Right cardiac atrium (tissue), 5 donors: ENCODE measurements at regions not wholly inside any gene's neighbourhood (a gene's known extent, or its start where the extent isn't known, plus 50 kb on each side); places are given as distances from the start of the nearest gene placed in this dataset.

Source experiments
- ATAC-seq, 2 donors: fragments of 200-7000 bp; cut with Tn5 transposase; one replicate each; pipeline versions ENCODE4 v1.8.0 to v1.9.1; 2020; ENCODE audit warnings: moderate library complexity in 2 of 2, mild to moderate bottlenecking in 1 of 2
- DNase-seq, 3 donors: peaks; one replicate each; pipeline ENCODE4 v3.0.0-alpha.2; 2020
- H3K27ac ChIP-seq: one replicate; pipeline ENCODE4 v1.5.1; 2013; ENCODE audit warnings: mild to moderate bottlenecking, low read length, control low read depth, moderate library complexity
- H3K27me3 ChIP-seq: one replicate; pipeline ENCODE4 v1.6.1; 2013; ENCODE audit not compliant: control insufficient read depth, insufficient read depth
- H3K4me1 ChIP-seq: one replicate; pipeline ENCODE4 v1.6.1; 2013; ENCODE audit warnings: low read length; ENCODE audit not compliant: control insufficient read depth, insufficient read depth
- H3K4me3 ChIP-seq: one replicate; pipeline ENCODE4 v1.5.1; 2013; ENCODE audit warnings: low read length, control low read depth
- H3K9me3 ChIP-seq: one replicate; pipeline ENCODE4 v1.6.1; 2013; ENCODE audit warnings: low read length; ENCODE audit not compliant: control insufficient read depth
- WGBS: extraction: QIAGEN DNeasy Blood & Tissue Kit; methylation state at CpG from one replicate; pipeline ENCODE4 v1.1.7; 2013; 5-methylcytosine and 5-hydroxymethylcytosine counted together
- intact Hi-C, 4 donors: fragments of 100-400 bp; cut with DNase I; formaldehyde crosslinking; loops; one replicate each; pipeline versions ENCODE4 v1.11.0 to v1.14.0; 2022 to 2023
- donor health status: healthy with polysubstance abuse.
- donor health status: DM: no; HTN: yes; CAD: no.
- donor health status: DM: no; HTN: no; CAD: no.
- donor health status: DM: no; HTN: yes; CAD: no; lungs with severe emphysema.
- donor health status: DM: yes; HTN: yes; CAD: no.

DNA sequence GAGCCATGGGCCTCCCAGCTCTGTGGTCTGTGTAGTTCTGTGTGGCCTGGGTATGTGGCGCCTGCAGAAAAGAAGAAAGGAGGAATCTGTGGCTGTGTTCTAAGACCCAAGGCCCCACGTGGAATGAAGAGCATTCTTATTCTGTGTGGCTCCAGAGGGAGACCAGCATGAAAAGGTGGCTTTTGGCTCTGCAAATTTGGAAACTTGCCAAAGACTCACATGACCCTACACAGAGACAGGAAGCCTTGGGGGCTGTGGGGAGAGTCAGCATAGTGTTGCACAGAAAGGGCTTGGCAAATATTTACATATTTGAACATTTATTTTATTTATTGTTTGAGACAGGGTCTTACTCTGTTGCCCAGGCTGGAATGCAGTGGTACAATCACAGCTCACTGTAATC is 193.3 kb downstream of the TMEM38B start:
- H3K27ac ChIP-seq, result no peak overlapping the region
- no peak overlapping the region for H3K4me3 ChIP-seq
- ATAC-seq (no peak), DNase-seq (no peak)
- intact Hi-C loops, result loop anchor here in 1 of 4 donors (10.0 kb wide), 1 partner anchor 283 kb away; no protein-coding TSS in a partner anchor
- 64% methylated on average over 2 of the region's 2 CpGs for WGBS
- H3K9me3 ChIP-seq, result no peaks in the 10 kb centered on the region
- H3K27me3 ChIP-seq, result no peaks in the 10 kb centered on the region
- H3K4me1 ChIP-seq, result no peaks in the 10 kb centered on the region

- DNase-seq (no peak), ATAC-seq (no peak)
- WGBS, result 43% methylated on average over 5 of the region's 5 CpGs
- Histone ChIP-seq H3K27me3 (no peaks in the 10 kb centered on the region), H3K4me3 (no peak overlapping the region), H3K9me3 (no peaks in the 10 kb centered on the region), H3K4me1 (no peaks in the 10 kb centered on the region), H3K27ac (no peak overlapping the region)
- intact Hi-C loops, result no loop called here
Observed at GRCh38 chr9:105890046-105890822, 195.9 kb downstream of the TMEM38B start.

GRCh38 chr9:105900123-105900522 is 205.8 kb downstream of the TMEM38B start:
- Histone ChIP-seq H3K4me1 (no peaks in the 10 kb centered on the region), H3K9me3 (no peaks in the 10 kb centered on the region), H3K27ac (no peak overlapping the region), H3K4me3 (no peak overlapping the region), H3K27me3 (no peaks in the 10 kb centered on the region)
- intact Hi-C loops, result loop anchor here in 1 of 4 donors (5.0 to 10.0 kb wide), 2 partner anchors 962 to 1275 kb away; partner anchors contain the start of gene ZNF462
- no peak for ATAC-seq
- 66% methylated on average over 5 of the region's 5 CpGs for WGBS
- DNase-seq, result no peak

DNA sequence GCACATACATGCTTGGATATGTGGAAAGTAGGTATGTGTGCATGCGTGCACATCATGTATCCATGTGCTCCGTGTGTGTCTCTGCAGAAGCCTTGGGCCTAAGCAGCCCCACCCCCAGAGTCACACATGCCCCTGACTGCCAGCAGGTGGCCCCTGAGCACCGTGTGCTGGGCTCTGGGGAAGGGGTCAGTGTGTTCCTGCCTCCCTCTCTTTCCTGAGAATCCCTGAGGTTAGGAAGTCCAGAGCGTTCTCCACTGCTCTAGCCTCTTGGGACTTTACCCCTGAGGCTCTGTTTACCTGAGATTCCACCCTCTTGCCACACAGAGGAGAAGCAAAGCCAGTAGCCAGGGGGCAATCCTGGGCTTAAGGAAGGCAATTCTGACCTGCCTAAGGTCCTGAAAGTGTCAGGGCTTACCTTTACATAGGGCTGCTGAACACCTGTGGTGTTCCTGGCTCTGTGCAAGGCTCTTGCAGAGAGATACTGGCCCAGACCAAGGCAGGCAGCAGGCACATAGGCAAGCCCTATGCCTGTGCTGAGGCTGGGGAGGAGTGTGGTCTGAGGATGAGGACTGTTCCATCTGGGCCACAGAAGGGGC is 207.3 kb downstream of the TMEM38B start:
- Histone ChIP-seq H3K4me3 (no peak overlapping the region), H3K9me3 (no peaks in the 10 kb centered on the region), H3K4me1 (no peaks in the 10 kb centered on the region), H3K27ac (no peak overlapping the region), H3K27me3 (no peaks in the 10 kb centered on the region)
- WGBS, result 23% methylated on average over 4 of the region's 4 CpGs
- ATAC-seq, result peak; percentile 85 to 90
- peak; percentile 35 to 67 (median 63) for DNase-seq
- intact Hi-C loops, result loop anchor here in 1 of 4 donors (5.0 to 10.0 kb wide), 2 partner anchors 961 to 1273 kb away; partner anchors contain the start of gene ZNF462

- intact Hi-C loops, result loop anchor here in 1 of 4 donors (10.0 kb wide), 1 partner anchor 1267 kb away; no protein-coding TSS in a partner anchor
- Histone ChIP-seq H3K9me3 (no peaks in the 10 kb centered on the region), H3K27ac (no peak overlapping the region), H3K27me3 (no peaks in the 10 kb centered on the region), H3K4me1 (peaks cover 4% of the 10 kb centered on the region), H3K4me3 (no peak overlapping the region)
- ATAC-seq, result no peak
- 91% methylated on average over 2 of the region's 2 CpGs for WGBS
- no peak for DNase-seq
Observed at GRCh38 chr9:105908069-105908468, 213.7 kb downstream of the TMEM38B start.

DNA sequence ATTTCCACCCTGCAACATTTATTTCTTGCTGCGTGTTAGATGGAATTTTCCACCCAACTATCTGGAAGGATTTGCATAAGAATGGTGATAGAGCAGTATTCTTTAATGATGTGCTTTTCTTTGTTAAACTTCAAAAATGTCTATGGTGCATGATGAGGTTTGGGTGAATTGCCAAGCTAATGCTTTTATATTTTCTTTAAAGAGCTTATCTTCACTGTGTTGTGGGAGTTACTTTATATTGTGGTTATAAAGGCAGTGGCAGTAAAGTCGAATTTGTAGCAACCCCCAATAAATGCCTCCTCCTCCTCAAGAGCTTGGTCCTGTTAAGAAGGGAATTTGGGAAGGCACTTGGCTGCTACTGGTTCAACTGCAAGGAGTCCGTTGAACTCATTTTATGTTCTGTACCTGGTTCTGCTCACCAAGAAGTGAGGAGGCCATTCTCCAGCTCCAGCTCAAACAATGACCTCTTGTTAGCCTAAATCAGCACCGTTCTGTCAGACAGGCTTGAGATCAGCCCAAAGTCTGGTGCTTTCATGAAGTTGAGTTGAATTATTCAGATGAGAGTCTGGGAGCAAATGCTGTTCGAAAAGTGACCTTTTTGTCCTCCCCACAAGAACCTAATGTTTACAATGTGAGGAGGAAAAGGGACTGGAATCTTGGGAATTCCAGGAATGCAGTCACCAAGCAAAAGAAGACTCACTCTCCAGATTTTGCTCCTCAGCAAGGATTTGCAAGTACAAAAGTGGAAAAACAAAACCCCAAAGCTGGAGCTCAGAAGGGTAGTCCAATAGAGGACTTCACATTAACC is 217.0 kb downstream of the TMEM38B start:
- Histone ChIP-seq H3K27ac (no peak overlapping the region), H3K4me3 (no peak overlapping the region), H3K27me3 (no peaks in the 10 kb centered on the region), H3K9me3 (no peaks in the 10 kb centered on the region), H3K4me1 (peaks cover 4% of the 10 kb centered on the region)
- DNase-seq, result no peak
- intact Hi-C loops, result no loop called here
- ATAC-seq, result no peak
- WGBS, result 51% methylated on average over 5 of the region's 5 CpGs

GRCh38 chr9:105912157-105912862 is 218.0 kb downstream of the TMEM38B start:
- Histone ChIP-seq H3K27me3 (no peaks in the 10 kb centered on the region), H3K9me3 (no peaks in the 10 kb centered on the region), H3K4me1 (peaks cover 4% of the 10 kb centered on the region), H3K27ac (no peak overlapping the region), H3K4me3 (no peak overlapping the region)
- WGBS, result 73% methylated on average over 1 of the region's 1 CpG
- ATAC-seq (no peak), DNase-seq (no peak)
- intact Hi-C loops, result no loop called here

DNA sequence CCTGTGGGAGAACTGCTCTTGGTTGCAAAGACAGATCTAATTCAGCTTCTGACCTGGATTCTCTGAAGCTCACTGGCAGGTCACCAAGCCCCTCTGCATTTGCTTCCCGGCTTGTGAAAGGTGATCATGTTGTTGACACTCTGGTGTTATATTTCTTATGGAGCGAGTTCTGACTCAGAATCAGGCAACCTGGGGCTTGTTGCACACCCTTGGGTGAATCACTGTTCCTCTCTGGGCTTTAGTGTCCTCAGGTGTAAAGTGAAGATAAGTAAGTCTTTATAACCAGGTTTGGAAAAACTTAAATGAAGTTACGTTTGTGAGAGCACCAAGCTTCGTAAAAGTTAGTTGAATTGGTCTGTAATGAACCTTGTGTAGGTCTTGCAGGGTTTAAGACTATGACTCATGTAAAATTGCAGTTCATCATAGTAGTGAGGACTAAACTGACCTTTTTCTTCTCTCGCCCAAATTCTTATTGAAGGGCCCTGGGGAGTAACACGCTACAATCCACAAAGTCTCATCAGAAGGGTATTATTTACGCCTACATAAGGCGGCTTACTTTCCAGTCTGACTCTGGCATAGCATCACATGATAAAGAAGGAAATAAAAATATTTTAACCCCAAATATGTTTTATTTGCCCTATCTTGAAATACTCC is 218.6 kb downstream of the TMEM38B start:
- Histone ChIP-seq H3K27me3 (no peaks in the 10 kb centered on the region), H3K4me3 (no peak overlapping the region), H3K4me1 (peaks cover 4% of the 10 kb centered on the region), H3K27ac (no peak overlapping the region), H3K9me3 (no peaks in the 10 kb centered on the region)
- DNase-seq, result no peak
- ATAC-seq, result no peak
- 77% methylated on average over 8 of the region's 8 CpGs for WGBS
- intact Hi-C loops, result no loop called here

DNA sequence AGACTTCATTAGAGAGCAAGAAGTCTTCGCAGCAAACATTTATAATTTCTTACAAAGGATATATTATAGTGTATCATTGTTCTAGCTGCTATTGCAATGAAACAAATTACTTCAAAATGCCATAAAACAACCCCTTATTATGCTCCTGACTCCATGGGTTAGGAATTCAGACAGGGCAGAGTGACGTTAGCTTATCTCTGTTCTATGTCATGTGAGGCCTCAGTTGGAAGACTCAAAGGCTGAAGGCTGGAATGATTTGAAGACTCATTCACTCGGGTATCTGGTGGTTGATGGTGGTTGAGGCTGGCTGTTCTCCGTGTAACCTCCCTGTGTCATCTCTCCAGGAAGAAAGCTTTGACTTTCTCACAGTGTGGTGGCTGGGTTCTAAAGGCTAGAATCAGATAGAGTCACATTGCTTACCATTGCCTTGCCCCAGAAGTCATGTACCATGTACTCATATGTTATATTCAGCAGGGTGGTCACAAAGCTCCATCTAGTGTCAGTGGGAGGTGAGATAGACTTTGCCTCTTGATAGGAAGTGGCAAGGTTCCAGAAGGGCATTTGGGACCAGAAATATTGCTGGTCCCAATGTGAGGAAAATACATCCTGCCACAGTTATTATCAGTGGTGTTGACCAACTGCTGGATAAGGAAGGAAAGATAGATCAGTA is 226.9 kb downstream of the TMEM38B start:
- no peak for ATAC-seq
- intact Hi-C loops, result no loop called here
- H3K27me3 ChIP-seq, result no peaks in the 10 kb centered on the region
- no peaks in the 10 kb centered on the region for H3K9me3 ChIP-seq
- no peak overlapping the region for H3K4me3 ChIP-seq
- no peak for DNase-seq
- no peaks in the 10 kb centered on the region for H3K4me1 ChIP-seq
- 39% methylated on average over 4 of the region's 4 CpGs for WGBS
- no peak overlapping the region for H3K27ac ChIP-seq

DNA sequence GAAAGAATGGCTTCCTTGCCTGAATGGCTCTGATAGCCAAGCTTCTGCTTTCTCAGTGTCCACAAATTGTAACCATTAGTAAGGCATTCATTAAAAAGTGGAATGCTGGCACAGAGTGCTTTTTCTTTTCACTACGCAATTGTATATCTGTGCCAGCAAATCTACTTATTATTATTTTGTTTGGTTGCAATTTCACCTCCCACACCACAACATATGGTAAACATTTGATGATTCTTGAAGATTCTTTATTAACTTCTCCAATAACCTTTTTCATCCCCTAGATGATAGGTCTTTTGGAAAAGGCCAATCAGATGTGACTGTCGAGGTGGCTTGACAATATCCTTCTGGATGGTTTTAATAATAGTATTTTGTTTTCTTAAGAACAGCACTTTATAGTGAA is 234.1 kb downstream of the TMEM38B start:
- WGBS, result 62% methylated on average over 2 of the region's 2 CpGs

More for the DNA sequence above, 234.1 kb downstream of the TMEM38B start:
- no peak overlapping the region for H3K27ac ChIP-seq
- no peak for DNase-seq
- H3K4me1 ChIP-seq, result no peaks in the 10 kb centered on the region
- H3K9me3 ChIP-seq, result no peaks in the 10 kb centered on the region
- H3K4me3 ChIP-seq, result no peak overlapping the region
- intact Hi-C loops, result no loop called here
- ATAC-seq, result no peak
- no peaks in the 10 kb centered on the region for H3K27me3 ChIP-seq
